ENCODE measurements at regions not wholly inside any gene's neighbourhood (a gene's known extent, or its start where the extent isn't known, plus 50 kb on each side); places are given as distances from the start of the nearest gene placed in this dataset.

DNA sequence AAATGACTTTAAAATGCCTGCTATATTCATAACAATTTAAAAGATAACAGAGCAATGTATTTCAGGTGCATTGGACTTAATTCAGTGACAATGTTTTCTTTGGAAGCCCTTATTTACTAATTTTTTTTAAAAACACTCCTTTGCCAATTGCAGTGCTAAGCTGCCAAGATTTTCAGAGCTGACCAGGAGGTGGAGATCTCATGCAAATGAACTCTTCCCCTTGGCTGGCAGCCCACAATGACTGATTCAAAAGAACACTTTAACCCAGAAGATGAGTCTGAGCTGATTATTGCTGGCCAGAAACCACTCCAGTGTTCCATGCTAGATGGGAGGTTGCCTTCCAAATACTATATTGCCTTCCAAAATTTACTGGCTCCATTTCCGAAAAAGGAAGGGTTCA is 128.3 kb upstream of the CCNH start:
- H3K4me3 Mint-ChIP-seq = no peak overlapping the region
- intact Hi-C loops (cut with micrococcal nuclease) = no loop called here
- no peaks in the 10 kb centered on the region for H3K4me1 Mint-ChIP-seq
- WGBS (ENCODE audit: insufficient coverage) = no CpG with 5 or more reads among the region's 1 CpG
- H3K4me2 ChIP-seq (replicated peaks; ENCODE audit: low read depth, low read length, poor library complexity, severe bottlenecking) = no peak overlapping the region
- H3K36me3 ChIP-seq (replicated peaks in 1 of 2; ENCODE audit: control extremely low read depth in 1 of 2, control insufficient read depth in 1 of 2, extremely low read depth in 1 of 2, insufficient read depth in 2 of 2, low read length in 1 of 2) = no peaks in the 10 kb centered on the region
- no peak overlapping the region for H2AFZ ChIP-seq (ENCODE audit: insufficient read depth, low read depth, low read length, poor library complexity, severe bottlenecking)
- H3K4me3 ChIP-seq (ENCODE audit: control extremely low read depth in 1 of 5, extremely low read depth in 1 of 5, insufficient read depth in 1 of 5, low read depth in 2 of 5, low read length in 4 of 5) = no peak overlapping the region
- no peaks in the 10 kb centered on the region for H4K20me1 ChIP-seq (ENCODE audit: control insufficient read depth, insufficient read depth, low read length, poor library complexity, severe bottlenecking)
- H3K4me1 ChIP-seq (ENCODE audit: control insufficient read depth in 2 of 2, insufficient read depth in 2 of 2, low read length in 2 of 2) = no peaks in the 10 kb centered on the region
- POLR2A ChIA-PET = no interaction called here
- no peaks in the 10 kb centered on the region for H3K27me3 Mint-ChIP-seq
- H3K27ac ChIP-seq (ENCODE audit: low read length in 2 of 2) = no peak overlapping the region
- CTCF ChIA-PET = no interaction called here
- no peak for TF ChIP-seq EZH2 (IDR thresholded peaks at IDR 0.05; ENCODE audit: borderline replicate concordance, insufficient read depth, low read depth, low read length, poor library complexity, severe bottlenecking)
- TF ChIP-seq, protein P1, sequence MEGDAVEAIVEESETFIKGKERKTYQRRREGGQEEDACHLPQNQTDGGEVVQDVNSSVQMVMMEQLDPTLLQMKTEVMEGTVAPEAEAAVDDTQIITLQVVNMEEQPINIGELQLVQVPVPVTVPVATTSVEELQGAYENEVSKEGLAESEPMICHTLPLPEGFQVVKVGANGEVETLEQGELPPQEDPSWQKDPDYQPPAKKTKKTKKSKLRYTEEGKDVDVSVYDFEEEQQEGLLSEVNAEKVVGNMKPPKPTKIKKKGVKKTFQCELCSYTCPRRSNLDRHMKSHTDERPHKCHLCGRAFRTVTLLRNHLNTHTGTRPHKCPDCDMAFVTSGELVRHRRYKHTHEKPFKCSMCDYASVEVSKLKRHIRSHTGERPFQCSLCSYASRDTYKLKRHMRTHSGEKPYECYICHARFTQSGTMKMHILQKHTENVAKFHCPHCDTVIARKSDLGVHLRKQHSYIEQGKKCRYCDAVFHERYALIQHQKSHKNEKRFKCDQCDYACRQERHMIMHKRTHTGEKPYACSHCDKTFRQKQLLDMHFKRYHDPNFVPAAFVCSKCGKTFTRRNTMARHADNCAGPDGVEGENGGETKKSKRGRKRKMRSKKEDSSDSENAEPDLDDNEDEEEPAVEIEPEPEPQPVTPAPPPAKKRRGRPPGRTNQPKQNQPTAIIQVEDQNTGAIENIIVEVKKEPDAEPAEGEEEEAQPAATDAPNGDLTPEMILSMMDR (IDR thresholded peaks at IDR 0.05) = no peak
- H3K9me3 ChIP-seq (ENCODE audit: control extremely low read depth in 1 of 3, control insufficient read depth in 2 of 3, insufficient read depth in 1 of 3, low read length in 2 of 3) = no peaks in the 10 kb centered on the region
- H3K79me2 ChIP-seq (ENCODE audit: control insufficient read depth, insufficient read depth, low read length) = no peaks in the 10 kb centered on the region
- no peak overlapping the region for H3K27ac Mint-ChIP-seq
- DNase-seq (no peak), ATAC-seq (ENCODE audit: low read depth) (no peak)
- no peaks in the 10 kb centered on the region for H3K9me3 Mint-ChIP-seq (ENCODE audit: insufficient read depth)
- no peak overlapping the region for H3K9ac ChIP-seq (ENCODE audit: low read length)
- H3K27me3 ChIP-seq (replicated peaks in 1 of 4; ENCODE audit: control extremely low read depth in 1 of 4, control insufficient read depth in 3 of 4, insufficient read depth in 4 of 4, low read length in 3 of 4) = no peaks in the 10 kb centered on the region

DNA sequence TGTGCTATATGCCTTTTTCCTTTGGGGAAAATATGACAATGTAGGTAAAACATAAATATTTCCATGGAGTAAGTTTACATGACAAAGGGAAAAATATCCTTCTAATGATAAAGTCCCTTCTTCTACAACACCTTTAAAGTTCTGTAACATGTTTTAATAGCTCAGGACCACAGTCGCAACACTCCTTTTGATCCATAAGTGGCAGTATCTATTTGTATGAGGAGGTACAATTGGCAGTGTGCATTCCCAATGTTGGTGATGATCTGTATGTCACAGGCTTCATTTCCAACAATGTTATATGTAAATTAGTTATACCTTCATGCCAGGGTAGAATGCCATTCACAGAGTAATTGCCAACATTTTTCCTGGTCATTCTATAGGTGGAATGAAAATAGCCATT is 127.1 kb upstream of the CCNH start:
- TF ChIP-seq, protein P1 (IDR thresholded peaks at IDR 0.05) = no peak
- no peak for TF ChIP-seq EZH2 (IDR thresholded peaks at IDR 0.05; ENCODE audit: borderline replicate concordance, insufficient read depth, low read depth, low read length, poor library complexity, severe bottlenecking)
- H3K4me3 ChIP-seq (ENCODE audit: control extremely low read depth in 1 of 5, extremely low read depth in 1 of 5, insufficient read depth in 1 of 5, low read depth in 2 of 5, low read length in 4 of 5) = no peak overlapping the region
- POLR2A ChIA-PET = no interaction called here

More for the DNA sequence above, 127.1 kb upstream of the CCNH start:
- Histone ChIP-seq H3K4me1 (ENCODE audit: control insufficient read depth in 2 of 2, insufficient read depth in 2 of 2, low read length in 2 of 2) (no peaks in the 10 kb centered on the region), H4K20me1 (ENCODE audit: control insufficient read depth, insufficient read depth, low read length, poor library complexity, severe bottlenecking) (no peaks in the 10 kb centered on the region), H3K4me2 (replicated peaks; ENCODE audit: low read depth, low read length, poor library complexity, severe bottlenecking) (no peak overlapping the region), H3K36me3 (replicated peaks in 1 of 2; ENCODE audit: control extremely low read depth in 1 of 2, control insufficient read depth in 1 of 2, extremely low read depth in 1 of 2, insufficient read depth in 2 of 2, low read length in 1 of 2) (no peaks in the 10 kb centered on the region), H3K27ac (ENCODE audit: low read length in 2 of 2) (no peak overlapping the region), H3K27me3 (replicated peaks in 1 of 4; ENCODE audit: control extremely low read depth in 1 of 4, control insufficient read depth in 3 of 4, insufficient read depth in 4 of 4, low read length in 3 of 4) (no peaks in the 10 kb centered on the region), H3K9me3 (ENCODE audit: control extremely low read depth in 1 of 3, control insufficient read depth in 2 of 3, insufficient read depth in 1 of 3, low read length in 2 of 3) (no peaks in the 10 kb centered on the region), H2AFZ (ENCODE audit: insufficient read depth, low read depth, low read length, poor library complexity, severe bottlenecking) (no peak overlapping the region), H3K9ac (ENCODE audit: low read length) (no peak overlapping the region), H3K79me2 (ENCODE audit: control insufficient read depth, insufficient read depth, low read length) (no peaks in the 10 kb centered on the region)
- DNase-seq (no peak), ATAC-seq (ENCODE audit: low read depth) (no peak)
- Mint-ChIP-seq H3K9me3 (ENCODE audit: insufficient read depth) (no peaks in the 10 kb centered on the region), H3K27me3 (no peaks in the 10 kb centered on the region), H3K27ac (no peak overlapping the region), H3K4me3 (no peak overlapping the region), H3K4me1 (no peaks in the 10 kb centered on the region)
- WGBS (ENCODE audit: insufficient coverage) = no CpG with 5 or more reads among the region's 1 CpG
- CTCF ChIA-PET = no interaction called here
- intact Hi-C loops (cut with micrococcal nuclease) = no loop called here

Data from B cell (primary cell).